HG02852 (cell line): ENCODE measurements at regions not wholly inside any gene's neighbourhood (a gene's known extent, or its start where the extent isn't known, plus 50 kb on each side); places are given as distances from the start of the nearest gene placed in this dataset.

Experiments used
- ATAC-seq: cut with Tn5 transposase; IDR thresholded peaks from one replicate; pipeline ENCODE4 v1.9.1; 2021; ENCODE audit warnings: mild to moderate bottlenecking, moderate library complexity; ENCODE audit not compliant: unreplicated experiment

GRCh38 chr5:42337143-42337542 lies 86.1 kb upstream of the GHR start:
- ATAC-seq: no peak

- no peak for ATAC-seq
Observed at GRCh38 chr5:42337607-42338006, 85.6 kb upstream of the GHR start.

GRCh38 chr5:42338136-42338535 lies 85.1 kb upstream of the GHR start:
- ATAC-seq: no peak

DNA sequence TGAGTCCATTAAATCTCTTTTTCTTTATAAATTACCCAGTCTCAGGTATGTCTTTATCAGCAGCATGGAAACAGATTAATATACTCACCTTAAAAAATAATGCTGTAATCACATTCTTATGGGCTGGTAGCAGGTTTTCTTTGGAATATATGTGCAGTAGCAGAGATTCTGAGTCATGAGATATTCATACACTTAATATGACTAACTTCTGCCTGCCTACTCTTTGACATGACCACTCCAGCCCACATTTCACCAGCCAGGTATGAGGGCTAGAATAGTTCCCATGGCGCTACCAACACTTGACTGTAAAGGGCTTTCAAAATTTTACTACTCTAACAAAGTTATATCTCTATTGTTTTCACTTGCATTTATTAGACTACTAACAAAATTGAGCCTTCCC lies 74.1 kb upstream of the GHR start:
- no peak for ATAC-seq

GRCh38 chr5:42351956-42352355 lies 71.3 kb upstream of the GHR start:
- no peak for ATAC-seq

DNA sequence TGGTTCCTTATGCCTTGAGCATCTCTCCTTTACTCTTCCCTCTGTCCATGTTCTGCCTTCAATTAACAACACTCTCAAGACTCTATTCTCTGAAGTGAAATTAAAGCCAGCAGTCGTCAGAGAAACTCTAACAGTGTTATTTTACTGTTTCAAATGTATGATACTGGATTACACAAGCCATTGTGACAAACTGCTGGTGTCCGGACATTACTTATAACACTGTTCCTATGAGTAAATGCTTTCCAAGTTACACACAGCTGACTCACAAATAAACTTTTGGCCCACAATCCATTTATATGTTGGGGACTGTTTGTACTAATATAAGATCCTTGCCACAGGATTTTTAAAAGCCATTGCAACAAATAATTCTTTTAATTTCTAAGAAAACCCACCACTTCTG lies 63.2 kb upstream of the GHR start:
- no peak for ATAC-seq

GRCh38 chr5:42360616-42361314 lies 62.5 kb upstream of the GHR start:
- no peak for ATAC-seq

GRCh38 chr5:42361315-42361688 lies 61.9 kb upstream of the GHR start:
- no peak for ATAC-seq

- ATAC-seq: peak; percentile 91
Observed at GRCh38 chr5:42366051-42366450, 57.2 kb upstream of the GHR start.
